HG02938 (cell line): ENCODE measurements at regions not wholly inside any gene's neighbourhood (a gene's known extent, or its start where the extent isn't known, plus 50 kb on each side); places are given as distances from the start of the nearest gene placed in this dataset.

Source experiments
- ATAC-seq: cut with Tn5 transposase; IDR thresholded peaks from one replicate; pipeline ENCODE4 v1.9.1; 2021; ENCODE audit warnings: mild to moderate bottlenecking, moderate library complexity; ENCODE audit not compliant: unreplicated experiment

- no peak for ATAC-seq
These were observed 322.9 kb downstream of the NFIB start for GRCh38 chr9:13990994-13991393.

GRCh38 chr9:13990331-13990730 is 323.6 kb downstream of the NFIB start:
- no peak for ATAC-seq

GRCh38 chr9:13988944-13989343 is 325.0 kb downstream of the NFIB start:
- no peak for ATAC-seq

GRCh38 chr9:13983607-13984006 is 330.3 kb downstream of the NFIB start:
- ATAC-seq, result no peak

GRCh38 chr9:13979941-13980318 is 334.0 kb downstream of the NFIB start:
- peak; percentile 64 for ATAC-seq

GRCh38 chr9:13975611-13976290 is 338.2 kb downstream of the NFIB start:
- no peak for ATAC-seq

GRCh38 chr9:13974891-13975290 is 339.1 kb downstream of the NFIB start:
- ATAC-seq, result no peak

GRCh38 chr9:13971966-13972655 is 341.8 kb downstream of the NFIB start:
- no peak for ATAC-seq

GRCh38 chr9:13971415-13971814 is 342.5 kb downstream of the NFIB start:
- ATAC-seq, result no peak

GRCh38 chr9:13970426-13970825 is 343.5 kb downstream of the NFIB start:
- no peak for ATAC-seq

- ATAC-seq, result no peak
These were observed 343.9 kb downstream of the NFIB start for GRCh38 chr9:13970018-13970417.

GRCh38 chr9:13967438-13967837 is 346.5 kb downstream of the NFIB start:
- no peak for ATAC-seq

- ATAC-seq, result no peak
These were observed 346.9 kb downstream of the NFIB start for GRCh38 chr9:13967011-13967410.

GRCh38 chr9:13963005-13963653 is 350.8 kb downstream of the NFIB start:
- ATAC-seq, result no peak

GRCh38 chr9:13962006-13962405 is 351.9 kb downstream of the NFIB start:
- no peak for ATAC-seq

- no peak for ATAC-seq
These were observed 353.8 kb downstream of the NFIB start for GRCh38 chr9:13960011-13960765.

GRCh38 chr9:13958672-13959071 is 355.3 kb downstream of the NFIB start:
- ATAC-seq, result no peak

- peak; percentile 54 for ATAC-seq
These were observed 356.9 kb downstream of the NFIB start for GRCh38 chr9:13957089-13957488.

- no peak for ATAC-seq
These were observed 357.8 kb downstream of the NFIB start for GRCh38 chr9:13956107-13956506.

GRCh38 chr9:13952906-13953305 is 361.0 kb downstream of the NFIB start:
- no peak for ATAC-seq

GRCh38 chr9:13948037-13948436 is 365.9 kb downstream of the NFIB start:
- no peak for ATAC-seq
